HG03442 (cell line): ENCODE measurements at regions not wholly inside any gene's neighbourhood (a gene's known extent, or its start where the extent isn't known, plus 50 kb on each side); places are given as distances from the start of the nearest gene placed in this dataset.
A peak's percentile ranks its signal among the peaks of the same experiment; 100 is the strongest.
"Not testable (repeated sequence)": the region's sequence is repeated elsewhere in the genome, so short reads cannot be mapped to it uniquely, and the experiment has no call there.

Experiments
- ATAC-seq: cut with Tn5 transposase; IDR thresholded peaks from one replicate; pipeline ENCODE4 v1.9.1; 2021; ENCODE audit warnings: mild to moderate bottlenecking, moderate library complexity; ENCODE audit not compliant: unreplicated experiment

DNA sequence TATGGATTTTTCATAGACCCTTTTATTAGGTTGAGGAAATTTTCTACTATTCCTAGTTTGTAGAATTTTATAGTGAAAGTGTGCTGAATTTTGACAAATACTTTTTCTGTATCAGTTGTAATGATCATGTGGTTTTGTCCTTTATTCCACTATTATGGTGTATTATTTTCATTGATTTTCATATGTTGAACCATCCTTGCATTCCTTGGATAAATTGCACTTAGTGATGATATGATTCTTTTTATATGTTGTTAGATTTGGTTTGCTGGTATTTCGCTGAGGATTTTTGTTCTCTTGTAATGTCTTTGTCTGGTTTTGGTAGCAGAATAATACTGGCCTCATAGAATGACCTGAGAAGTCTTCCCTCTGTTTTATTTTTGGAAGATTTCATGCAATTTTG, 140.6 kb upstream of the CDK6 start:
- ATAC-seq: no peak

DNA sequence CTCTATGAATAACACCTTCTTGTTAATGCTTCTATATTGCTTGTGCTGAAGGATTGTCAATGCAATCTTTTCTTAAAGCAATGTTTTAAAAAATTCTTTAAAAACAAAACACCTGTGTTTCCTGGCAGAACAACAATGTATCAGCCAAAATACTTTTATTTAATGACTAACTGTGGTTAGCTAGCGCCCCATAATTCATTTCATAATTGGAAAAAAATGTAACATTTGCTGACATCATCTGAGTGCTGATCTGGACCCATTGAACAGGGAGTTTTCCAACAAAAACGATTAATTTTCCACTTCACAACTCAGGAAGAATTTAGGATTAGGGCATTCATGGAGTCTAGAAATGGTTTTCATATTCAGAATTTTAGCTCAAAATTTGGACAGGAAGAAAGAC, 137.6 kb upstream of the CDK6 start:
- ATAC-seq: no peak

DNA sequence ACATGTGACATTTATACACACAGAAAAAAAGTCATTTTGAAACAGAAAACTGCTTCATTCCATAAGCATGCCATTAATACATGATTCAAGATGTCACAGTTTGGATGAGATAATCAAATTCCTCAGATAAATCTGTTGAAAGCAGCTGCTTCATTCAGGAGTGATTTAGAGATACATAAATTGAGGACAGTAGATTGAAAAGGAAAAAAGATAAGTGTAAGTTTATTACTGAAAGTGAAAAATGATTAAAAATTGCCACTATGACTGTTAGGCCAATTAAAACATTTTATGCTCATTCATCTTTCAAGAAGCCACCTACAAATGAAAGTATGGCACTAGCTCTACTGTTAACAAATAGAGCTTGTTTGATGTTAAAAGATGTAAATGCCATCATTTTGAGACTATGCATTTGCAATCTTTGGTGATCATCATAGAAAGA, 136.9 kb upstream of the CDK6 start:
- no peak for ATAC-seq

GRCh38 chr7:92972441-92972840, 136.1 kb upstream of the CDK6 start:
- ATAC-seq: no peak

DNA sequence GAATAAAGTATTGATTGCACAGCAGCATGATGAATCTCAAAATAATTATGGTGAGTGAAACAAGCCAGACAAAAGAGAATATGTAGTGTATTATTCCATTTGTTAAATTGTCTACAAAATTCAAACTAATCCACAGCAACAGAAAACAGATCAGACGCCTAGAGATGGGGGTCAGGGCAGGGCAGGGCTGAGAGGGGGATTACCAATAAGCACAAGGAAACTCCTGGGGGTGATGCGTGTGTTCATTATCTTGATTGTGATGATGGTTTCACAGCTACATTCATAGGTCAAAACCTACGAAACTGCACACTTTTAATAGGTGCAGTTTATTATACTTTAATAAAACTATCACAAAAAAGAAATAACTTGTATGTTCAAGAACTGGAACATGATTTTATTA, 132.7 kb upstream of the CDK6 start:
- no peak for ATAC-seq

- ATAC-seq: peak; percentile 83
Observed at GRCh38 chr7:92968502-92968901, 132.1 kb upstream of the CDK6 start.

DNA sequence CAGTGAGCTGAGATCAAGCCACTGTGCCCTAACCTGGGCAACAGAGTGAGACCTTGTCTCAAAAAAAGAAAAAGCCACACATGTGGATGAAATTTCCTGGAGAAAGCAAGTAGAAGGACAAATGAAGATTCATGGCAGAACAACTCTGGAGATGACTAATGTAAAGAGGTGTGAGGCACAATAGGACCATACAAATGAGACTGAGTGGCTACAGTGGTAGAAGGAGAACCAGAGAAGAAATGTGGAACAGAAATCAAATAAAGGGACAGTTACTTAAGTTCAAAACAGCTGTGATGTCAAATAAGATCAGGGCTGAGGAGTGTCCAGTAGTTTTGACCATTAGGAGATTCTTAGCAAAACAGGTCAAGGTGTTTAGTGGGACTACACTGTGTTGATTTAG, 130.9 kb upstream of the CDK6 start:
- no peak for ATAC-seq

GRCh38 chr7:92964141-92964540, 127.8 kb upstream of the CDK6 start:
- ATAC-seq: no peak

GRCh38 chr7:92963566-92963965, 127.2 kb upstream of the CDK6 start:
- no peak for ATAC-seq

- no peak for ATAC-seq
Observed at GRCh38 chr7:92961961-92962360, 125.6 kb upstream of the CDK6 start.

DNA sequence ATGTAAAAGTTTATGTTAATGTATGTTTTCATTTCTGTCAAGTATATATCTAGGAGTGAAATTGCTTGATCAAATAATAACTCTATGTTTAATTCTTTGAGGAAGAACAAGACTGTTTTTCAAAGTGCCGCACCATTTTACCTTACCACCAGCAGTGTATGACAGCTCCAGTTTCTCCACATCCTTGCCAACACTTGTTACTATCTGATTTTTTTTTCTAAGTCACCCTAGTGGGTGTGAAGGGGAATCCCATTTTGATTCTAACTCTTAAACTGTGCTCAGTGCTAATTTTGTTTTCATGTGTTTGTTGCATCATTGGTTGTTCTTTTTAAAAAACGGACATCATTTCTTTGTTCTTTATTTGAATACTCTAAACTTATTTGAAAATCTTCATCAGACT, 120.2 kb upstream of the CDK6 start:
- no peak for ATAC-seq

DNA sequence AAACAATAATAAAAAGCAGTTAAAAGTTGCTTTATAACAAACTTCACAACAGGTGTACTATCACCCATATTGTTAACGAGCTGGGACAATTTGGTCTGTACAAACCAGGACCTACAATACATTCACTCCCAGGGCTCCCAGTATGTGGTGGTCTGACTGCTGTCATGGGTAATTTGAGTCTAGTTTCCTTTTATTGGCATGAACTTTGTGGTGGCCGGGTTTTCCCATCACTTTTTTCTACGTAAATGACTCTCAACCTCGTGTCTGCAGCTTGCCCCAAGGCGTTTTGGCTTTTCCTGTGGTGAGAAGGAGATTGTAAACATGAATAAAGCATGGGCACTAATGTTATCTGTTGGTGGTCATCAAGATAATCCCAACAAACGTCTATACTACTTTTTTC, 118.7 kb upstream of the CDK6 start:
- ATAC-seq: no peak

GRCh38 chr7:92953657-92954056, 117.3 kb upstream of the CDK6 start:
- ATAC-seq: no peak

DNA sequence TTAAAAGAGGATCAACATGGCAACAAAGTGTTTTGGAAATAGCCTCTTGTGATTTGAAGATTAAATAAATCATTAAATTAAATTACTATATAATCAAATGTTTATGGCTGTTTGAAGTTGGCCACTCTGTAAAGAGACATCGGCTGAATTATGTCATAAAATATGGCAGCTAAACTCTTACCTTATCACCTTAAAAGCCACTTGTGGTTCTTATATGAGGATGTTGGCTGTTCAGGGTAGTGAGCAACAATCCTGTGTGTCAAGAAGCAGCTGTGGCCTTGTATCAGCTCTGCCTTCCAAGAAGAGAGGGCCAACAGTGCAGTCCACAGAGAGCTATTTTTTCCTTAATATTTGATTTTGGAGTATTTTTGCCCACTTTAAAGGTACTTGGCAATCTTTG, 113.4 kb upstream of the CDK6 start:
- ATAC-seq: no peak

DNA sequence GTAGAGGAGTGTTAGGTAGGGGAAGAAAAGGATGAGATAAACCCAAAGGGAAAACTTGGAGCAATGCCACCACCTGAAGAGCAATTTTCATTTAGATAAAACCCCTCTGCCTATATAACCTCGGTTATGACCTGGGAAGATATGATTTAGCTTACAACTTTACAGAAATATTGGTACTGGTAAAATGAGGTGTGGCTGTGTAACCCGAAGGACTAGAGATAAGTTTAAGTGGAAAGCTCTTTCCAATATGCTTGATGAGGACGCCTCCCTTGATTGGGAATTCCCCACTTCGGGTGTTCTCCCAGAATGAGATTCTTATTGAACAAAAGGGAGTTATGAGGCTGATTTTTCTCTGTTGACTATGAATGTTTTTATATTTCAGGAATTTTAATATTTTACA, 109.5 kb upstream of the CDK6 start:
- ATAC-seq: no peak

- ATAC-seq: no peak
Observed at GRCh38 chr7:92944633-92945032, 108.3 kb upstream of the CDK6 start.

GRCh38 chr7:92942706-92943105, 106.3 kb upstream of the CDK6 start:
- not testable (repeated sequence) for ATAC-seq

DNA sequence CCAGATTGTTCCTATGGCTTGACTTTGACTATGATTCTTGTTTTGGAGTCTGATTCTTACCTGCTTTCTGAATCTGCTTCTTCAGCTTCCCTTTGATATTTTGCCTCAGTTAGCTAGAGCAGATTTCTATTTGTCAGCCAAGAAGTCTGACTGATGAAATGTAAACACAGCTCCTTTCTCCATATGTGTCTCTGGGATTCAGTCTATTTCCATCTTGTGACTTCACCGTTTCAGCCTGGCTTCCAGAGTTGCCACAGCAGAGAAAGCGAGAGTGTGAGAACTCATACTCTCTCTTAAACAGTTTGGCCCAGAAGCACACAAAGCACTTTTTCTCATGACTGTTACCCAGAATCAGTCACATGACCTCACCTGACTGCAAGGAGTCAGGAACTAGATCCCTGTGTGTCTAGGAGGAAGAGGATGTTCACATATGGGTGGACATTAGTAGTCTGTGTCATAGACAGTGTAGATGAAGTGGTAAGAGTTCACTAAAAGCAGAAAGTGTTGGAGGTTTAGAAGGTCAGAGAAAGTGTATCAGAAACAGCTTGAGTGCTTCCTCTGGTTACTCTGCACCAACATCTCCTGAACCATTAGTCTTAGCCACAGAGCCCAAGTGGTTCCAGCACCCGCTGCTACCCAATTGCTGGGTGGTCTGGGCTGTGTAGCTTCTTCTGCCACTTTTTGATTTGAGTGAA, 103.4 kb upstream of the CDK6 start:
- no peak for ATAC-seq

GRCh38 chr7:92934096-92934495, 97.7 kb upstream of the CDK6 start:
- no peak for ATAC-seq

DNA sequence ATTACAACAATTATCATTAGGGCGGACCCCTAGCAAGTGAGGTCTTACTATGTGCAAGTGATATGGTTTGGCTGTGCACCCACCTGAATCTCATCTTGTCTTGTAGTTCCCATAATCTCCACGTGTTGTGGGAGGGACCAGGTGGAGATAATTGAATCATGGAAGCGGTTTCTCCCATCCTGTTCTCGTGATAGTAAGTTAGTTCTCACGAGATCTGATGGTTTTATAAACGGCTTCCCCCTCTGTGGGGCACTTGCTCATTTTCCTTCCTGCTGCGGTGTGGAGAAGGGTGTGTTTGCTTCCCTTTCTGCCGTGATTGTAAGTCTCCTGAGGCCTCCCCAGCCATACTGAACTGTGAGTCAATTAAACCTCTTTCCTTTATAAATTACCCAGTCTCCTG, 96.1 kb upstream of the CDK6 start:
- ATAC-seq: no peak

- ATAC-seq: no peak
Observed at GRCh38 chr7:92930404-92930803, 94.0 kb upstream of the CDK6 start.

DNA sequence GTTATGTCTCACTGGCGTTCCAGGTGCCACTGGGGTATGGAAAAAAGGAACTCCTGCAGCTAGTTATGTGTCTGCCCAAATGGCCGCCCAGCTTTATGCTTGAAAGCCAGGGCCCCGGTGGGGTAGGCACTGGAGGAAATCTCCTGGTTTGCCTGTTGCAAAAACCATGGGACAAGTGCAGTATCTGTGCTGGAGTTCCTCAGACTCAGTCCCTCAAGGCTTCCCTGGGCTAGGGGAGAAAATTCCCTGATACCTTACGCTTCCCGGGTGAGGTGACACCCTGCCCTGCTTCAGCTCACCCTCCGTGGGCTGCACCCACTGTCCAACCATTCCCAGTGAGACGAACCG, 90.3 kb upstream of the CDK6 start:
- no peak for ATAC-seq

GRCh38 chr7:92925876-92926696, 89.7 kb upstream of the CDK6 start:
- no peak for ATAC-seq
